Fibroblast of skin of scalp (primary cell): ENCODE measurements at regions not wholly inside any gene's neighbourhood (a gene's known extent, or its start where the extent isn't known, plus 50 kb on each side); places are given as distances from the start of the nearest gene placed in this dataset.

Source experiments
- DNase-seq: peaks from one replicate; pipeline ENCODE4 v3.0.0-alpha.2; 2013

DNA sequence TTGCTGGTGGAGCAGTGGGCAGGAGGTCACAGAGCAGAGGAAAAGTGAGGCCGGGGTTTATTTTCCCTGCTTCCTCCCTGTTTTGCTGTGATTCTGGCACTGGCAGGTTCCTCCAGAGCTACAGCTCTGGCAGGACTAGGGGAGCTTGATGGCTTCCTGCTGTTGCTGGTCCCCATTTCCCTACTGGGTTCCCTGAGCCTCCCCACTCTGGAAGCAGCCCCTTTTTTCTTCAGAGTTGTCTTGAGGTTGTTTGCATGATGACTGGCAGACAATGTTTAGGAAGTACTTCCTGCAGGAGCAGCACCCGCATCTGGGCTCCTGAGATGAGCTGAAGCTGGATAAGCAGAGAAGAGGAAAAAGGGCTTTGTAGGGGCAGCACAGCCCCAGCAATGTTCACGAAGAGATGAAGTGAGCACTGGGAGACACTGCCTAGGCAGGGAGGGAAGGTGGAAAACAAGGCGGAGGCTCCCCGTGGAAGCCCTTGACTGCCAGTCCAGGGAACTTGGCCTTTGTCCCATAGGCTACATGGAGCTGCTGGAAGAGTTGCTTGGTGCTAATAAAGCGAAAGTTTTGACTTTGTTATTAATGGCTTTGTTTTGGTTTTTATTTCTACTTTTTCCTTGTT is 126.9 kb downstream of the SLC38A6 start:
- no peak for DNase-seq

DNA sequence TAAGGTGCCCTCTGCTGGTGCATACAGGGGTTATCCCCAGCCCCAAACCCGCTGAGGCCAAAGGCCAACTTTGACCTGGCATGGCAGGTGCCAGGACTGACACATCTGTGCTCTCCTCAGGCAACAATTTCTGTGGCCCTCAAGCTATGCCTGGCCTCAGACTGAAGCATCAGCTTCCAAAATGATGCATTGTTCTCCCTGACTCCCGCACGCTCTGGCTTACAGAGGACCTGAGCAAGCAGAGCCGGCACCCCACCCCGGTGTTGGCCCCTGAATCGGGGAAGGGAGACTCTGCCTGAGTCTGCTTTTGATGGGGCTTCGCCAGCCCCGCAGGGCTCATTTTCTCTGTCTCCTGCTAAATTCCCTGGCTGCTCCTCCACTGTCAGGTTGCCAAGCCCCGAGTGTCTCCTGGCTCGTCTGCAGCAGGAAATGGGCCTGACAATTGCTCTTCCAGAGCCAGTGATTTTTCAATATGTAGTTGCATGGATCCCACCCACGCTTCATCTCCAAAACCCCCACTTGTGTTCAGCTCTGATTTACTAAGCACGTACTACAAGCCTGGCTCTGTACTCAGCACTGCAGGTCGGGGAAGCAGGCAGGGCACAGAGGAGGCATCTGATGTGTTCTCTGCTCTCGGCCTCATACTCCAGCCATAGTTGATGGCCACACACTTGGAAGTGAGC is 126.1 kb downstream of the SLC38A6 start:
- peak; percentile 75 for DNase-seq

DNA sequence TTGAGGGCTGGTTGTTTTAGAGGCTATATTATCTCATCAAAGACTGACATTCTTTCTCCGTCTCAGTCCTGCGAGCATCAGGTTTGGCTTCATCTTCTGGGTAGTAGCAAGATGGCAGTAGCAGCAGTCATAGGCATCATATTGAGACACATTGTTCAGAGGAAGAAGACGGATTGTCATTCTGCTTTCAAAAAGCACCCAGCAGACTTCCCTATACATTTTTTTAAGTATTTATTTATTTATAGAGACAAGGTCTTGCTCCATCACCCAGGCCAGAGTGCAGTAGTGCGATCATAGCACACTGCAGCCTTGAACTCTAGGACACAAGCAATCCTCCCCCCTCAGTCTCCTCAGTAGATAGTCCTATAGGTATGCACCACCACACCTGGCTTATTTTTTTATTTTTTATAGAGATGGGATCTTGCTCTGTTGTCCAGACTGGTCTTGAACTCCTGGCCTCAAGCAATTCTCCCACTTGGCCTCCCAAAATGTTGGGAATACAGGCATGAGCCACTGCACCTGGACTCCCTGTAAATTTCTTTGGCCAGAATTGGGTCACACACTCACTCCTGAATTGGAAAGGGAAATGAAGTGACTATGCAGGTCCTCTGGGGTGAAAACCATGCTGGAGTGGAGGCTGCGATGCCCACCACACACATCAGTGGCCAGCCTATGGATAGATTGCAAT is 125.4 kb downstream of the SLC38A6 start:
- DNase-seq, result no peak

DNA sequence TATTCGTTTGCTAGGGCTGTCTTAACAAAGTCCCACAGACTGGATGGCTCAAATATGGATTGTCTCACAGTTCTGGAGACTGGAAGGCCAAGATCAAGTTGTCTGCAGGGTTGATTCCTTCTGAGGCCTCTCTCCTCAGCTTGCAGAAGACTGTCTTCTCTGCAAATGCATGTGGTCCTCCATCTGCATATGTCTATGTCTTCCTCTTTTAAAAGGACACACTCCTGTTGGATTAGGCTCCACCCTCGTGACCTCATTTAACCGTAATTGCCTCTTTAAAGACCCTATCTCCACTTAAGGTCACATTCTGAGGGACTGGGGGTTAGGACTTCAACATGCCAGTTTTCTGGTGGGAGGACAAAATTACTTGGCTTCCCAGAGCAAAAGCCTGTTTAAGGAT is 123.3 kb downstream of the SLC38A6 start:
- no peak for DNase-seq

DNA sequence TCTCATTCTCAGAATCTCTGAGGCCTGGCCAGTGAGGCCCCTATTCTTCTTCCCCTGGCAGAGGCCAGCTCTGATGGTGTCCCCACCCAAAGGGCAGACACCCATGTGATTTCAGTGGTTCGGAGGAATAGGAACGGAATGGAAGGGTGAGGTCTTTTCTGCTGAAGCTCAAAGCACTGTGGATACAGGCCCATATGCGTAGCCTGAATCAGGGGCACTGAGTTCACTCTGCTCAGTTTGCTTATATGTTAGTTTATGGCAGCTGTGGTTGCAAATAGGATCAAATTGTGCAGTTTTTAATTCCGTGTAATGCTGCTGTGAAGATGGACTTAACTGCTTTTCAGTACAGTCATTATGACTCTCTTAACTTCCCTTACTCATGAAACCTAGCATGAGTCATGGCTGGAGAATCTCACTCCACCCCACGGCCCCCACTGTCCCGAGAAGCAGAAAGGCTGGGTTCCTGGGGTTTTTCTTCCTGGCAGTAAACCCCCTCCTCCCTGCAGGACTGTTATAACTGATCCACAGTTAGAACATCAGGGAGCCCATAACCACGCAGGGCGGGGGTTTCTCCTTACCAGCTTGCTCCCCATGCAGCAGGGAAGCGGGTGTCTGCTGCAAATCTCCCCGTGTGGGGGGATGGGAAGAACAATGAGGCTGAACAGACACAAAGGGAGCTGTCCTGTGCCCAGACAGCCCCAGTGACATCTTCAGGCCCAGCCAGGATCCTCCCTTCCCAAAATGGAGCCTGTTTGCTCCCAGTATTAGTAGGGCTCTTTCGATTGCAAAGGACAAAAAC is 122.7 kb downstream of the SLC38A6 start:
- DNase-seq, result peak; percentile 98

DNA sequence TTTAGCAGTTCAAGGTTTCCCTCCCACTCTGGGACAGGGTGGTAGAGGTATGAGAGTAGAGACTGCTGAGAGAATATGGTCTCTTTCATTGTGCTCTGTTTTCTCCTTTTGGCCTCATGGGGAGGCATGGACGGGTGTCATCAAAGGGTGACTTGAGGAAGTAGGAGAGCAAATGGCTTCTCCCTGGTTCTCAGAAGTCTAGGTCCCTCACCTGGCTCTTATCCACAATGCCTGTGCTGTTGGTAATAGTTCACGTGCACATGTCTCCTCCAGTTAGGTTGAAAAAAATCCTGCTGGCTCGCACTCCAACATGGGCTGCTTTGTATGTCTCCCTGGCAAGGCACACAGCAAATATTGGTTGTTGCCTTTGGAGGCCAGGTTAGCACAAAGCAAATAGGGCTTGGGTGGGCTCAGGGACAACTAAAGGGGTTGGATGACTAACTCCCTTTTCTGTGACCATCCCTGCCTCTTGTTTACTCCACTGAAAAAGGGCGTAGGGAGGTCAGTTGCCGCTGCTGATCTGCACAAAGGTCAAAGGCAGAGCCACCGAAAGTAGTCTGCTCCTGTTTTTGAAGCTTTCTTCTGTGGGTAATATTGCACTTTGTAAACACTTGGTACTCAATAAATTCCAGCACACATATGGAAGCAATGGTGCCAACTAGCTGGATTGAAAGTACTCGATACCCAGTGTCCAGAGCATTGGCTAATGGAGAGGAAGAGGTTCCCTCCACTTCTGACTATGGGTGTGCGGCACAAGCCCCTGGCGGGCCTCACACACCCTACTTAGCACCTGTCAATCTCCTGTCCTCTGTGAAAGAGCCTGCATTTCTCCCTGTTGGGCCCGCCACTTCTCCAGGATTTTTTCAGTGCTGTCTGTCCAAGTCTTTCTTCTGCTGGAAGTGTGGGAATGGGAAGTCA is 121.8 kb downstream of the SLC38A6 start:
- no peak for DNase-seq
